ENCODE measurements at regions not wholly inside any gene's neighbourhood (a gene's known extent, or its start where the extent isn't known, plus 50 kb on each side); places are given as distances from the start of the nearest gene placed in this dataset.

DNA sequence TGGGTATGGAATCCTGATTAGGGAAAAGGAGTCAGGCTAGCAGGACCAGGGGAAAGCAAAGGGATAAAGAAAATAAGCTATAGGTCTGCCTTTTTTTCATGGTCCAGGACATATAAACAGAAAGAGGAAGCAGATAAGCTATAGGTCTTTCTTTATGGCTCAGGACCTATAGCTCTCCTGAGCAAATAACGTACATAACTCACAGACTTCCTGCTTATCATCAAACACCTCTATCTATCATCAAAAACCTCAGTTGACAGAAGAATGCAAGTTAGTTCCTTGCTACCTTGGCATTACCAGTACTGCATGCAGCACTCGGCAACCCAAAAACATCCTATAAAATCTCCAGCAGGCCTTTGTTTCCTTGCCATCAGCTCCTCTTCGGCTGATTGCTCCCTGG, 238.7 kb upstream of the OR4E1 start:
- BruUV-seq (replicated peaks), result no TSS peak
- ATAC-seq, result no peak
- Histone ChIP-seq H3K27ac (ENCODE audit: low read length) (no peak overlapping the region), H3K9me3 (ENCODE audit: control insufficient read depth, insufficient read depth, low read depth, low read length) (no peaks in the 10 kb centered on the region), H3K27me3 (ENCODE audit: control insufficient read depth, insufficient read depth, low read length) (no peaks in the 10 kb centered on the region), H3K4me3 (ENCODE audit: low read depth in 2 of 2, low read length in 2 of 2) (no peak overlapping the region), H3K4me1 (ENCODE audit: control insufficient read depth, insufficient read depth, low read length) (no peaks in the 10 kb centered on the region), H3K36me3 (ENCODE audit: control insufficient read depth, insufficient read depth, low read length) (no peaks in the 10 kb centered on the region)
- TF ChIP-seq, protein P1, sequence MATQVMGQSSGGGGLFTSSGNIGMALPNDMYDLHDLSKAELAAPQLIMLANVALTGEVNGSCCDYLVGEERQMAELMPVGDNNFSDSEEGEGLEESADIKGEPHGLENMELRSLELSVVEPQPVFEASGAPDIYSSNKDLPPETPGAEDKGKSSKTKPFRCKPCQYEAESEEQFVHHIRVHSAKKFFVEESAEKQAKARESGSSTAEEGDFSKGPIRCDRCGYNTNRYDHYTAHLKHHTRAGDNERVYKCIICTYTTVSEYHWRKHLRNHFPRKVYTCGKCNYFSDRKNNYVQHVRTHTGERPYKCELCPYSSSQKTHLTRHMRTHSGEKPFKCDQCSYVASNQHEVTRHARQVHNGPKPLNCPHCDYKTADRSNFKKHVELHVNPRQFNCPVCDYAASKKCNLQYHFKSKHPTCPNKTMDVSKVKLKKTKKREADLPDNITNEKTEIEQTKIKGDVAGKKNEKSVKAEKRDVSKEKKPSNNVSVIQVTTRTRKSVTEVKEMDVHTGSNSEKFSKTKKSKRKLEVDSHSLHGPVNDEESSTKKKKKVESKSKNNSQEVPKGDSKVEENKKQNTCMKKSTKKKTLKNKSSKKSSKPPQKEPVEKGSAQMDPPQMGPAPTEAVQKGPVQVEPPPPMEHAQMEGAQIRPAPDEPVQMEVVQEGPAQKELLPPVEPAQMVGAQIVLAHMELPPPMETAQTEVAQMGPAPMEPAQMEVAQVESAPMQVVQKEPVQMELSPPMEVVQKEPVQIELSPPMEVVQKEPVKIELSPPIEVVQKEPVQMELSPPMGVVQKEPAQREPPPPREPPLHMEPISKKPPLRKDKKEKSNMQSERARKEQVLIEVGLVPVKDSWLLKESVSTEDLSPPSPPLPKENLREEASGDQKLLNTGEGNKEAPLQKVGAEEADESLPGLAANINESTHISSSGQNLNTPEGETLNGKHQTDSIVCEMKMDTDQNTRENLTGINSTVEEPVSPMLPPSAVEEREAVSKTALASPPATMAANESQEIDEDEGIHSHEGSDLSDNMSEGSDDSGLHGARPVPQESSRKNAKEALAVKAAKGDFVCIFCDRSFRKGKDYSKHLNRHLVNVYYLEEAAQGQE (IDR thresholded peaks at IDR 0.05; ENCODE audit: insufficient read depth in 1 of 2, low read depth in 2 of 2, low read length in 1 of 2), result no peak
- no peak for DNase-seq (ENCODE audit: low read depth, low spot score)
- in situ Hi-C loops (cut with HindIII; ENCODE audit: low pct_unique_long_range_greater_than_20kb, low sequenced_read_pairs), result no loop called here
- intact Hi-C loops (cut with micrococcal nuclease; ENCODE audit: unreplicated experiment), result loop anchor here (10.0 kb wide), 1 partner anchor 72 kb away; no protein-coding TSS in a partner anchor
- CTCF ChIA-PET, result no interaction called here
- POLR2A ChIA-PET, result no interaction called here

- no TSS peak for BruUV-seq (replicated peaks)
These were observed 238.3 kb upstream of the OR4E1 start for GRCh38 chr14:21911877-21912276.

More at GRCh38 chr14:21911877-21912276, 238.3 kb upstream of the OR4E1 start:
- ATAC-seq (no peak), DNase-seq (ENCODE audit: low read depth, low spot score) (no peak)
- Histone ChIP-seq H3K4me1 (ENCODE audit: control insufficient read depth, insufficient read depth, low read length) (no peaks in the 10 kb centered on the region), H3K27me3 (ENCODE audit: control insufficient read depth, insufficient read depth, low read length) (no peaks in the 10 kb centered on the region), H3K36me3 (ENCODE audit: control insufficient read depth, insufficient read depth, low read length) (no peaks in the 10 kb centered on the region), H3K27ac (ENCODE audit: low read length) (no peak overlapping the region), H3K4me3 (ENCODE audit: low read depth in 2 of 2, low read length in 2 of 2) (no peak overlapping the region), H3K9me3 (ENCODE audit: control insufficient read depth, insufficient read depth, low read depth, low read length) (no peaks in the 10 kb centered on the region)
- intact Hi-C loops (cut with micrococcal nuclease; ENCODE audit: unreplicated experiment), result loop anchor here (10.0 kb wide), 1 partner anchor 73 kb away; no protein-coding TSS in a partner anchor
- CTCF ChIA-PET, result interaction anchor here (0.5 kb wide), 1 partner anchor 371 kb away, joined by 3 read pairs; no protein-coding TSS in a partner anchor
- POLR2A ChIA-PET, result no interaction called here
- TF ChIP-seq TCF7L2 (IDR thresholded peaks at IDR 0.05; ENCODE audit: low read depth, low read length) (no peak), CTCF (IDR thresholded peaks at IDR 0.05) (no peak), POLR2AphosphoS5 (IDR thresholded peaks at IDR 0.05; ENCODE audit: low read depth, low read length) (no peak), SIN3A (IDR thresholded peaks at IDR 0.05; ENCODE audit: borderline replicate concordance, insufficient read depth, low read depth, low read length) (no peak)
- TF ChIP-seq, protein P1 (IDR thresholded peaks at IDR 0.05; ENCODE audit: insufficient read depth in 1 of 2, low read depth in 2 of 2, low read length in 1 of 2), result no peak
- in situ Hi-C loops (cut with HindIII; ENCODE audit: low pct_unique_long_range_greater_than_20kb, low sequenced_read_pairs), result no loop called here
